HCT116 (cell line): ENCODE measurements at regions not wholly inside any gene's neighbourhood (a gene's known extent, or its start where the extent isn't known, plus 50 kb on each side); places are given as distances from the start of the nearest gene placed in this dataset.

Source experiments
- ATAC-seq: fragments of 200-7000 bp; cut with Tn5 transposase; 2 replicates; pipeline ENCODE4 v1.9.1; 2020; ENCODE audit warnings: mild to moderate bottlenecking, moderate library complexity
- BruUV-seq: library from RNA; stranded (reverse); fragments of 400-500 nt; replicated peaks from 2 replicates; lab custom pipeline; 2021; lab: Mats Ljungman, UMichigan
- CTCF ChIA-PET: fragments of 300-600 bp; sonication (Branson Sonifier 250); formaldehyde crosslinking; loops from one replicate; lab custom pipeline; 2021; ENCODE audit warnings: antibody characterized with exemption; lab: Charles Lee
- POLR2A ChIA-PET: fragments of 300-600, 350-600 bp; sonication (Branson Sonifier 250); formaldehyde crosslinking; loops from one replicate; lab custom pipeline; 2021; ENCODE audit warnings: antibody characterized with exemption; lab: Charles Lee
- RAD21 ChIA-PET, 2 experiments: fragments of 300-600 bp; sonication (Branson Sonifier 250); formaldehyde crosslinking; loops; one replicate each; lab custom pipeline; 2023; ENCODE audit warnings: low total read pairs in 2 of 2; ENCODE audit not compliant: uncharacterized antibody in 2 of 2, unreplicated experiment in 2 of 2, low non-redundant PET in 1 of 2; lab: Charles Lee
- DNase-seq: peaks from one replicate; pipeline ENCODE4 v3.0.0-alpha.2; 2010; ENCODE audit warnings: low read depth, low spot score
- H2AFZ ChIP-seq: fragments of 200-600 bp; shearing (Covaris generic), sonication (generic); 2 replicates; pipeline ENCODE4 v1.6.1; 2017; ENCODE audit warnings: low read depth, mixed run types, mixed read lengths, antibody characterized with exemption, low read length; ENCODE audit not compliant: poor library complexity, severe bottlenecking
- H3K27ac ChIP-seq: 2 replicates; pipeline ENCODE4 v1.5.1; 2012; ENCODE audit warnings: low read depth, low read length
- H3K27me3 ChIP-seq: fragments of 200-600 bp; sonication (generic); 2 replicates; pipeline ENCODE4 v1.6.1; 2016; ENCODE audit warnings: mixed run types, low read length, mixed read lengths; ENCODE audit not compliant: insufficient read depth
- H3K36me3 ChIP-seq, 2 experiments: fragments of 200-500 bp in 1 of 2; fragments of 200-600 bp in 1 of 2; sonication (Bioruptor generic) in 1 of 2; sonication (generic) in 1 of 2; 2 replicates each; pipeline versions ENCODE4 v1.5.1 to v1.6.1; 2014 to 2016; ENCODE audit warnings: low read length in 2 of 2, inconsistent platforms in 1 of 2, mixed read lengths in 1 of 2, mixed run types in 1 of 2; ENCODE audit not compliant: insufficient read depth in 2 of 2, control insufficient read depth in 1 of 2
- H3K4me1 ChIP-seq, 2 experiments: fragments of 200-600 bp in 1 of 2; sonication (generic) in 1 of 2; 2 replicates each; pipeline versions ENCODE4 v1.5.1 to v1.6.1; 2012 to 2017; ENCODE audit warnings: low read length in 2 of 2, inconsistent platforms in 1 of 2, mild to moderate bottlenecking in 1 of 2, mixed read lengths in 1 of 2, mixed run types in 1 of 2, moderate library complexity in 1 of 2; ENCODE audit not compliant: insufficient read depth in 2 of 2, control insufficient read depth in 1 of 2
- H3K4me2 ChIP-seq: fragments of 200-600 bp; sonication (generic); 2 replicates; pipeline ENCODE4 v1.6.1; 2017; ENCODE audit warnings: mixed run types, low read length, mixed read lengths
- H3K4me3 ChIP-seq, 2 experiments: fragments of 200-600 bp in 1 of 2; sonication (generic) in 1 of 2; replicated peaks in 1 of 2; 2 replicates each; pipeline ENCODE4 v1.5.1; 2011 to 2016; ENCODE audit warnings: low read length in 2 of 2, control low read depth in 1 of 2, low read depth in 1 of 2, mild to moderate bottlenecking in 1 of 2, mixed read lengths in 1 of 2, mixed run types in 1 of 2
- H3K79me2 ChIP-seq: fragments of 200-600 bp; sonication (generic); 2 replicates; pipeline ENCODE4 v1.6.1; 2017; ENCODE audit warnings: mild to moderate bottlenecking, mixed run types, low read length, moderate library complexity, mixed read lengths; ENCODE audit not compliant: insufficient read depth
- H3K9ac ChIP-seq: fragments of 200-600 bp; sonication (generic); 2 replicates; pipeline ENCODE4 v1.6.1; 2016; ENCODE audit warnings: low read length, mixed read lengths
- H3K9me2 ChIP-seq: fragments of 200-600 bp; sonication (generic), shearing (Covaris generic); 2 replicates; pipeline ENCODE4 v1.6.1; 2017; ENCODE audit warnings: mixed run types, mild to moderate bottlenecking, moderate library complexity; ENCODE audit not compliant: insufficient read depth
- H3K9me3 ChIP-seq, 2 experiments: fragments of 200-500 bp in 1 of 2; fragments of 200-600 bp in 1 of 2; sonication (Bioruptor generic) in 1 of 2; sonication (generic) in 1 of 2; 2 replicates each; pipeline ENCODE4 v1.6.1; 2014 to 2017; ENCODE audit warnings: low read length in 2 of 2, mixed read lengths in 2 of 2, inconsistent platforms in 1 of 2, low read depth in 1 of 2, mild to moderate bottlenecking in 1 of 2, mixed run types in 1 of 2, moderate library complexity in 1 of 2; ENCODE audit not compliant: control insufficient read depth in 1 of 2, insufficient read depth in 1 of 2
- H4K20me1 ChIP-seq: fragments of 200-600 bp; sonication (generic), shearing (Covaris generic); 2 replicates; pipeline ENCODE4 v1.6.1; 2017; ENCODE audit warnings: mixed run types, mild to moderate bottlenecking, moderate library complexity; ENCODE audit not compliant: insufficient read depth
- CTCF ChIP-seq, 3 experiments: fragments of 200-600 bp in 1 of 3; sonication (generic) in 1 of 3; IDR thresholded peaks in 2 of 3; conservative IDR thresholded peaks in 1 of 3; 2 replicates each; pipeline ENCODE4 v1.5.1; 2012 to 2017; ENCODE audit warnings: low read depth in 2 of 3, low read length in 2 of 3, antibody characterized with exemption in 1 of 3, borderline replicate concordance in 1 of 3, control low read depth in 1 of 3, mild to moderate bottlenecking in 1 of 3, mixed read lengths in 1 of 3, mixed run types in 1 of 3, moderate library complexity in 1 of 3; ENCODE audit not compliant: insufficient read depth in 1 of 3
- EZH2phosphoT487 ChIP-seq: fragments of 200-600 bp; IDR thresholded peaks from 2 replicates; pipeline ENCODE4 v1.6.1; 2018; ENCODE audit warnings: antibody characterized with exemption, borderline replicate concordance
- REST ChIP-seq: IDR thresholded peaks from 2 replicates; pipeline ENCODE4 v1.6.1; 2012; ENCODE audit warnings: low read depth
- SP1 ChIP-seq: IDR thresholded peaks from 2 replicates; pipeline ENCODE4 v1.6.1; 2012; ENCODE audit warnings: low read depth
- YY1 ChIP-seq: IDR thresholded peaks from 2 replicates; pipeline ENCODE4 v1.6.1; 2011; ENCODE audit warnings: low read length, low read depth, moderate library complexity, mild to moderate bottlenecking; ENCODE audit not compliant: insufficient replicate concordance; ENCODE audit errors: extremely low read depth
- intact Hi-C: fragments of 100-400 bp; cut with micrococcal nuclease; formaldehyde crosslinking; loops from 2 replicates; pipeline ENCODE4 v1.10.0; 2022

- no peak for TF ChIP-seq CTCF (IDR thresholded peaks at IDR 0.05 in 2 of 3, conservative IDR thresholded peaks at IDR 0.05 in 1 of 3; ENCODE audit: borderline replicate concordance in 1 of 3, insufficient read depth in 1 of 3, low read depth in 2 of 3, low read length in 2 of 3)
- no peak for TF ChIP-seq REST
- TF ChIP-seq YY1 = no peak
Observed at GRCh38 chr1:88503646-88504045, 180.4 kb upstream of the PKN2 start (continued).

- DNase-seq (no peak), ATAC-seq (no peak)
- Histone ChIP-seq H3K9me2 (no peaks in the 10 kb centered on the region), H3K27ac (no peak overlapping the region), H3K9ac (no peak overlapping the region), H4K20me1 (no peaks in the 10 kb centered on the region), H3K4me2 (no peak overlapping the region), H3K79me2 (no peaks in the 10 kb centered on the region), H3K4me3 (no peak overlapping the region), H3K9me3 (no peaks in the 10 kb centered on the region), H3K27me3 (no peaks in the 10 kb centered on the region), H3K4me1 (no peaks in the 10 kb centered on the region), H2AFZ (no peak overlapping the region), H3K36me3 (no peaks in the 10 kb centered on the region)
- no TSS peak for BruUV-seq
- intact Hi-C loops = no loop called here
- ChIA-PET RAD21 (no interaction called here), CTCF (no interaction called here), POLR2A (no interaction called here)
- TF ChIP-seq EZH2phosphoT487 (no peak), YY1 (no peak), SP1 (no peak)
Observed at GRCh38 chr1:88504601-88505000, 179.5 kb upstream of the PKN2 start.
